ENCODE measurements at regions not wholly inside any gene's neighbourhood (a gene's known extent, or its start where the extent isn't known, plus 50 kb on each side); places are given as distances from the start of the nearest gene placed in this dataset.

DNA sequence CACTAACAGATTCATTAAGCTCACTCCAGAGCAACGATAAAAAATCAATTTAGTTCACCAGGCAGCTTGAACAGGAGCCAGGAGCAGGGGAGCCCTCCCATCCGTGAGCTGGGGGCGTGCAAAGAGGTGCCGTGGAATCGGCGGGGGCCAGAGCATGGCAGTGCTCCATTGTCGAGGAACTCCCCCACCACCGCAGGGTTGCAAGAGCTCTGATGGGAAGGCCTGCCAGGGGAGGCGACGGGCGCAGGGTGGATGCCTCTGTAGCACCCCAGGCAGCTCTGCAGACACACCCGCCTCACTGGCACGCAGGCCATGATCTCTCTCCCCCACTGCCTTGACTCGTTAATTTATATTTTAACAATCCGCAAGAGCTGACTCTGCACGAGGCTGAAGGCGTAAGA lies 433.2 kb downstream of the MIAT start:
- Histone ChIP-seq H3K4me2 (ENCODE audit: insufficient read depth in 1 of 2, low read depth in 2 of 2, low read length in 2 of 2) (no peak overlapping the region), H3K23me2 (ENCODE audit: low read depth, low read length) (peaks cover 12% of the 10 kb centered on the region), H3K4ac (replicated peaks; ENCODE audit: insufficient read length, low read depth, low read length) (no peak overlapping the region), H2AFZ (ENCODE audit: low read length) (no peak overlapping the region), H4K91ac (replicated peaks; ENCODE audit: insufficient read length, low read length) (no peak overlapping the region), H4K5ac (ENCODE audit: insufficient read length, low read depth, low read length) (no peak overlapping the region), H3K9me3 (ENCODE audit: insufficient read depth in 2 of 2, low read depth in 1 of 2, low read length in 1 of 2) (no peaks in the 10 kb centered on the region), H3K23ac (ENCODE audit: insufficient read length) (no peak overlapping the region), H3K79me1 (ENCODE audit: low read depth, low read length) (no peaks in the 10 kb centered on the region), H2BK120ac (replicated peaks; ENCODE audit: low read depth, low read length) (no peak overlapping the region), H4K8ac (ENCODE audit: extremely low read depth, insufficient read depth, low read length) (no peak overlapping the region), H3K14ac (ENCODE audit: insufficient read length) (no peak overlapping the region), H3K18ac (ENCODE audit: extremely low read depth, low read length) (no peak overlapping the region), H3K27me3 (replicated peaks in 1 of 4; ENCODE audit: control insufficient read depth in 3 of 4, extremely low read depth in 1 of 4, insufficient read depth in 3 of 4, low read length in 3 of 4) (no peaks in the 10 kb centered on the region; a peak in 1 of 7 replicates), H2BK20ac (ENCODE audit: low read length) (no peak overlapping the region), H3K4me1 (replicated peaks in 1 of 4; ENCODE audit: control insufficient read depth in 3 of 4, insufficient read depth in 4 of 4, low read length in 3 of 4) (peaks cover 0 to 7% (median 1%) of the 10 kb centered on the region in 4 experiments; a peak in 6 of 7 replicates), H2AK5ac (ENCODE audit: low read depth, low read length) (no peak overlapping the region), H2BK5ac (ENCODE audit: low read depth, low read length) (no peak overlapping the region), H3K4me3 (ENCODE audit: extremely low read depth in 1 of 4, insufficient read depth in 2 of 4, low read depth in 3 of 4, low read length in 4 of 4) (no peak overlapping the region), H3K9ac (replicated peaks in 1 of 4; ENCODE audit: extremely low read depth in 1 of 4, low read depth in 3 of 4, low read length in 3 of 4) (no peak overlapping the region), H2BK15ac (ENCODE audit: low read length) (no peak overlapping the region), H2BK12ac (ENCODE audit: low read depth, low read length) (no peak overlapping the region), H3K36me3 (ENCODE audit: control insufficient read depth in 2 of 4, insufficient read depth in 4 of 4, low read length in 3 of 4) (no peaks in the 10 kb centered on the region; a peak in 1 of 8 replicates), H4K20me1 (replicated peaks in 1 of 2; ENCODE audit: control insufficient read depth in 1 of 2, insufficient read depth in 2 of 2, low read length in 2 of 2) (peaks cover 0 to 5% of the 10 kb centered on the region in 2 experiments), H3K27ac (ENCODE audit: low read depth, low read length) (no peak overlapping the region), H3K56ac (replicated peaks; ENCODE audit: insufficient read length, low read depth, low read length) (no peak overlapping the region), H3K79me2 (ENCODE audit: control insufficient read depth in 1 of 2, insufficient read depth in 2 of 2, low read length in 2 of 2) (no peaks in the 10 kb centered on the region; a peak in 1 of 4 replicates)
- WGBS, 2 experiments (ENCODE audit: extremely low coverage in 1 of 2, insufficient coverage in 1 of 2, insufficient read length in 1 of 2, insufficient replicate concordance in 2 of 2, low coverage in 1 of 2, low lambda C conversion rate in 2 of 2, missing lambda C conversion rate in 1 of 2): 95% methylated on average over 17 of the region's 17 CpGs; no CpG with 5 or more reads in 1 of the 2 experiments
- DNase-seq (ENCODE audit: low read depth in 1 of 2, low spot score in 2 of 2) (no peak), FAIRE-seq (no peak)
- ChIA-PET CTCF (ENCODE audit: partially characterized antibody) (interaction anchor here (0.6 to 0.7 kb wide), 2 partner anchors 46 to 61 kb away, joined by 3 read pairs; no protein-coding TSS in a partner anchor), POLR2A (ENCODE audit: partially characterized antibody) (no interaction called here)
- TF ChIP-seq, protein P1, sequence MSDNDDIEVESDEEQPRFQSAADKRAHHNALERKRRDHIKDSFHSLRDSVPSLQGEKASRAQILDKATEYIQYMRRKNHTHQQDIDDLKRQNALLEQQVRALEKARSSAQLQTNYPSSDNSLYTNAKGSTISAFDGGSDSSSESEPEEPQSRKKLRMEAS (IDR thresholded peaks at IDR 0.05): no peak
- TF ChIP-seq MAFK (IDR thresholded peaks at IDR 0.05; ENCODE audit: low read depth, low read length): no peak
- TF ChIP-seq JUN (IDR thresholded peaks at IDR 0.05; ENCODE audit: low read depth, low read length): no peak
- no peak for TF ChIP-seq TCF12 (IDR thresholded peaks at IDR 0.05; ENCODE audit: low read depth, low read length)
- no peak for TF ChIP-seq TBP (IDR thresholded peaks at IDR 0.05; ENCODE audit: low read depth, low read length)
- TF ChIP-seq SP2 (IDR thresholded peaks at IDR 0.05; ENCODE audit: low read length): no peak
- TF ChIP-seq BRCA1 (IDR thresholded peaks at IDR 0.05; ENCODE audit: low read depth, low read length): no peak
- no peak for TF ChIP-seq RNF2 (IDR thresholded peaks at IDR 0.05; ENCODE audit: borderline replicate concordance, low read depth, low read length, missing control alignments, poor library complexity, severe bottlenecking)
- no peak for TF ChIP-seq CTBP2 (IDR thresholded peaks at IDR 0.05; ENCODE audit: borderline replicate concordance, insufficient read depth, insufficient read length, low read length)
- TF ChIP-seq NANOG (IDR thresholded peaks at IDR 0.05; ENCODE audit: insufficient read depth, low read depth, low read length, poor library complexity, severe bottlenecking): no peak
- TF ChIP-seq YY1 (IDR thresholded peaks at IDR 0.05; ENCODE audit: low read depth, low read length): no peak
- TF ChIP-seq SIN3A (conservative IDR thresholded peaks at IDR 0.05 in 1 of 2, IDR thresholded peaks at IDR 0.05 in 1 of 2; ENCODE audit: low read depth in 1 of 2, low read length in 2 of 2): no peak
- no peak for TF ChIP-seq SRF (IDR thresholded peaks at IDR 0.05; ENCODE audit: low read depth, low read length)
- no peak for TF ChIP-seq HDAC6 (IDR thresholded peaks at IDR 0.05; ENCODE audit: low read depth, low read length)

Data from H1 (cell line).